ENCODE measurements at regions not wholly inside any gene's neighbourhood (a gene's known extent, or its start where the extent isn't known, plus 50 kb on each side); places are given as distances from the start of the nearest gene placed in this dataset.

DNA sequence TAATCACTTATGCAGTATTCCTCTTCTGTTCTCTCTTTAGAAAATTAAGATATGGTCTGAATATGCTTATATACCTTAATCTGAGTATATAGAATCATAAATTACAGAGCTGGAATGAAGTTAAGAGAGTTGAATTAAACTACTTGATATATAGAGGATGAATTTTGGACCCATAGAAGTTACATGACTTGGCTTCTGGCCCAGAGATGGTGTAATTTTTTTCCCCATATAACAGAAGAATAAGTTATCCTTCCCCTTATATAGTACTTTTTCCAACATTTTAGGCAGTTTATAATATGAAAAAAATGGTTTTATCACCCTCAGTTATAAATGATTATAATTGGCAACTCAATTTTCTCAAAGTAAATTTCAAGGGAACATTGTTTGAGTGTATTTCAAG, 616.3 kb downstream of the TBC1D4 start:
- Histone ChIP-seq H3K4me1 (no peaks in the 10 kb centered on the region), H3K27ac (no peak overlapping the region), H3K36me3 (no peaks in the 10 kb centered on the region), H3K4me3 (no peak overlapping the region), H3K27me3 (no peaks in the 10 kb centered on the region), H3K9me3 (peaks cover 0 to 13% (median 0%) of the 10 kb centered on the region in 3 donors)
- TF ChIP-seq EP300 (IDR thresholded peaks at IDR 0.05) (no peak), POLR2A (IDR thresholded peaks at IDR 0.05) (no peak), CTCF (IDR thresholded peaks at IDR 0.05) (no peak), POLR2AphosphoS5 (IDR thresholded peaks at IDR 0.05) (no peak)
- ATAC-seq = no peak

DNA sequence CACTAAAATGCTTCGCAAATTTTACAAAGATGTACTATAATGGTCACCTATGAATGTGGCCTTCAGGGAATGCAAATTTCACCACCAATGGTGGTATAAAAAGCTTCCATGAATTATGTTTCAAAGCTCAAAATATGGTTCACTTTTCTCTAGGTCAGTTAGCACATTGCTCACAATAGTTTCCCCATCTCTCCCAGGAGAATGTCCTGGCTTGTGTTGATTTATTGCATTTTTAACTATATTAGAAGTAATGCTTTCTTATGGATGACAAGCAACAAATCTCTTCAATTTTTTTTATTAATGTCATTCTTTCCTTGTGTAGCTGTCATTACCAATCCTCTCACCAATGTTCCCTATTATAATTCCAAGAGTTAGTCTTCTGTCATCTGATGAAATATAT, 621.2 kb downstream of the TBC1D4 start:
- TF ChIP-seq EP300 (IDR thresholded peaks at IDR 0.05) (no peak), POLR2AphosphoS5 (IDR thresholded peaks at IDR 0.05) (no peak), POLR2A (IDR thresholded peaks at IDR 0.05) (no peak), CTCF (IDR thresholded peaks at IDR 0.05) (no peak)
- no peak overlapping the region for H3K27ac ChIP-seq
- peaks cover 0 to 11% (median 0%) of the 10 kb centered on the region in 3 donors for H3K9me3 ChIP-seq
- WGBS, 2 donors (ENCODE audit: low coverage in 1 of 2) = 100% methylated on average over 1 of the region's 1 CpG
- H3K27me3 ChIP-seq = no peaks in the 10 kb centered on the region
- no peak for ATAC-seq
- H3K36me3 ChIP-seq = no peaks in the 10 kb centered on the region
- H3K4me1 ChIP-seq = no peaks in the 10 kb centered on the region
- no peak overlapping the region for H3K4me3 ChIP-seq

- 75 to 97% methylated on average over 2 of the region's 2 CpGs for WGBS, 2 donors (ENCODE audit: low coverage in 1 of 2)
- Histone ChIP-seq H3K27ac (no peak overlapping the region), H3K36me3 (no peaks in the 10 kb centered on the region), H3K4me3 (no peak overlapping the region), H3K27me3 (no peaks in the 10 kb centered on the region), H3K4me1 (no peaks in the 10 kb centered on the region), H3K9me3 (peaks cover 0 to 23% (median 0%) of the 10 kb centered on the region in 3 donors)
- TF ChIP-seq CTCF (IDR thresholded peaks at IDR 0.05) (no peak), POLR2AphosphoS5 (IDR thresholded peaks at IDR 0.05) (no peak), POLR2A (IDR thresholded peaks at IDR 0.05) (no peak), EP300 (IDR thresholded peaks at IDR 0.05) (no peak)
- no peak for ATAC-seq
Measured at GRCh38 chr13:74850893-74851292, 631.1 kb downstream of the TBC1D4 start.

- TF ChIP-seq CTCF (IDR thresholded peaks at IDR 0.05) (no peak), POLR2AphosphoS5 (IDR thresholded peaks at IDR 0.05) (no peak), POLR2A (IDR thresholded peaks at IDR 0.05) (no peak), EP300 (IDR thresholded peaks at IDR 0.05) (no peak)
- Histone ChIP-seq H3K27ac (no peak overlapping the region), H3K36me3 (no peaks in the 10 kb centered on the region), H3K9me3 (peaks cover 0 to 17% (median 0%) of the 10 kb centered on the region in 3 donors), H3K27me3 (no peaks in the 10 kb centered on the region), H3K4me1 (no peaks in the 10 kb centered on the region), H3K4me3 (no peak overlapping the region)
- WGBS, 2 donors (ENCODE audit: low coverage in 1 of 2) = 79 to 100% methylated on average over 1 of the region's 1 CpG
- ATAC-seq = no peak
Measured at GRCh38 chr13:74847966-74848365, 634.0 kb downstream of the TBC1D4 start.

DNA sequence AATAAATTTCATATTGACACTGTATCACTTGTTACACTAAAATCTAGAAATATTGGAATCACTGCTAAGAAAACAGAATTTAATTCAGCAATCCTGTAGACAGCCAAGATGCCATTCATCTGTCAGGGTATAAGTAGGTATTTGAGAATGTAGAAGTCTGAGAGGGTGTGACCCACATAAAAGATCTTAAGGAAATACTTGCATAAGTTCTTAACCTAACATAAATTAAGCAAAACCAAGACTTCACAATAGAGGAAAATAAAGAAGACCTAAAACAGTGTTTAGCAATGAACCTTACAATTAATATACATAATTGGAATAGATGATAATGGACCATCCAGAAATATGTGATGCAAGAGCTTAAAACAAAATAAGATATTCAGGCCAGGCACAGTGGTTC, 636.2 kb downstream of the TBC1D4 start:
- no peak for ATAC-seq
- no peak overlapping the region for H3K4me3 ChIP-seq
- no peak overlapping the region for H3K27ac ChIP-seq
- no peaks in the 10 kb centered on the region for H3K4me1 ChIP-seq
- no peaks in the 10 kb centered on the region for H3K36me3 ChIP-seq
- no peak for TF ChIP-seq POLR2A (IDR thresholded peaks at IDR 0.05)
- no peak for TF ChIP-seq POLR2AphosphoS5 (IDR thresholded peaks at IDR 0.05)
- no peak for TF ChIP-seq CTCF (IDR thresholded peaks at IDR 0.05)
- no peak for TF ChIP-seq EP300 (IDR thresholded peaks at IDR 0.05)
- H3K9me3 ChIP-seq = peaks cover 0 to 17% (median 0%) of the 10 kb centered on the region in 3 donors
- H3K27me3 ChIP-seq = no peaks in the 10 kb centered on the region

All from gastroesophageal sphincter (tissue), 4 donors.